PC-9 (cell line): ENCODE measurements at regions not wholly inside any gene's neighbourhood (a gene's known extent, or its start where the extent isn't known, plus 50 kb on each side); places are given as distances from the start of the nearest gene placed in this dataset.

Experiments used
- EZH2 ChIP-seq: fragments of 200-600 bp; sonication (generic); IDR thresholded peaks from 2 replicates; pipeline ENCODE4 v1.8.0; 2017; ENCODE audit warnings: antibody characterized with exemption, low read depth
- TF ChIP-seq, protein P1 (sequence below): fragments of 200-600 bp; sonication (generic); conservative IDR thresholded peaks from 2 replicates; pipeline ENCODE4 v1.6.1; 2017; ENCODE audit warnings: mixed run types, antibody characterized with exemption, mild to moderate bottlenecking, moderate library complexity

GRCh38 chr17:72357764-72358365 is 237.0 kb downstream of the SOX9 start:
- TF ChIP-seq, protein P1, sequence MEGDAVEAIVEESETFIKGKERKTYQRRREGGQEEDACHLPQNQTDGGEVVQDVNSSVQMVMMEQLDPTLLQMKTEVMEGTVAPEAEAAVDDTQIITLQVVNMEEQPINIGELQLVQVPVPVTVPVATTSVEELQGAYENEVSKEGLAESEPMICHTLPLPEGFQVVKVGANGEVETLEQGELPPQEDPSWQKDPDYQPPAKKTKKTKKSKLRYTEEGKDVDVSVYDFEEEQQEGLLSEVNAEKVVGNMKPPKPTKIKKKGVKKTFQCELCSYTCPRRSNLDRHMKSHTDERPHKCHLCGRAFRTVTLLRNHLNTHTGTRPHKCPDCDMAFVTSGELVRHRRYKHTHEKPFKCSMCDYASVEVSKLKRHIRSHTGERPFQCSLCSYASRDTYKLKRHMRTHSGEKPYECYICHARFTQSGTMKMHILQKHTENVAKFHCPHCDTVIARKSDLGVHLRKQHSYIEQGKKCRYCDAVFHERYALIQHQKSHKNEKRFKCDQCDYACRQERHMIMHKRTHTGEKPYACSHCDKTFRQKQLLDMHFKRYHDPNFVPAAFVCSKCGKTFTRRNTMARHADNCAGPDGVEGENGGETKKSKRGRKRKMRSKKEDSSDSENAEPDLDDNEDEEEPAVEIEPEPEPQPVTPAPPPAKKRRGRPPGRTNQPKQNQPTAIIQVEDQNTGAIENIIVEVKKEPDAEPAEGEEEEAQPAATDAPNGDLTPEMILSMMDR = no peak
- TF ChIP-seq EZH2 = no peak
